ENCODE measurements at regions not wholly inside any gene's neighbourhood (a gene's known extent, or its start where the extent isn't known, plus 50 kb on each side); places are given as distances from the start of the nearest gene placed in this dataset.
"Not testable (repeated sequence)": the region's sequence is repeated elsewhere in the genome, so short reads cannot be mapped to it uniquely, and the experiment has no call there.

- DNase-seq: no peak
These were observed 99.7 kb upstream of the CXorf66 start for GRCh38 chrX:140064993-140065392.

GRCh38 chrX:140057001-140057411, 91.7 kb upstream of the CXorf66 start:
- peak; percentile 73 for DNase-seq

GRCh38 chrX:140053846-140054245, 88.5 kb upstream of the CXorf66 start:
- no peak for DNase-seq

- peak; percentile 2 for DNase-seq
These were observed 85.6 kb upstream of the CXorf66 start for GRCh38 chrX:140050906-140051305.

GRCh38 chrX:140040386-140040785, 75.1 kb upstream of the CXorf66 start:
- no peak for DNase-seq

GRCh38 chrX:140038842-140039241, 73.5 kb upstream of the CXorf66 start:
- no peak for DNase-seq

GRCh38 chrX:140034916-140035315, 69.6 kb upstream of the CXorf66 start:
- DNase-seq: peak; percentile 4

- no peak for DNase-seq
These were observed 57.2 kb upstream of the CXorf66 start for GRCh38 chrX:140022482-140022881.

- DNase-seq: not testable (repeated sequence)
These were observed 53.8 kb upstream of the CXorf66 start for GRCh38 chrX:140019134-140019533.
